ENCODE measurements at regions not wholly inside any gene's neighbourhood (a gene's known extent, or its start where the extent isn't known, plus 50 kb on each side); places are given as distances from the start of the nearest gene placed in this dataset.

- Histone ChIP-seq H3K56ac (ENCODE audit: extremely low read depth, insufficient read depth, low read length) (no peak overlapping the region), H2BK120ac (ENCODE audit: low read depth, low read length) (no peak overlapping the region), H3K4me2 (ENCODE audit: low read depth, low read length) (no peak overlapping the region), H4K5ac (ENCODE audit: low read depth, low read length) (no peak overlapping the region), H3K9ac (ENCODE audit: low read depth, low read length) (no peak overlapping the region), H3K9me3 (ENCODE audit: control insufficient read depth, insufficient read depth, low read length) (no peaks in the 10 kb centered on the region), H3K27ac (ENCODE audit: insufficient read depth, low read length) (no peak overlapping the region), H3K9me1 (ENCODE audit: insufficient read depth, low read length) (no peaks in the 10 kb centered on the region), H3K4ac (ENCODE audit: low read depth, low read length) (no peak overlapping the region), H2AK9ac (replicated peaks; ENCODE audit: low read depth, low read length, poor library complexity) (no peak overlapping the region), H3K27me3 (ENCODE audit: control insufficient read depth, insufficient read depth, low read length) (no peaks in the 10 kb centered on the region), H2AFZ (replicated peaks; ENCODE audit: low read length, poor library complexity) (no peak overlapping the region), H3K4me1 (ENCODE audit: control insufficient read depth, insufficient read depth, low read length) (no peaks in the 10 kb centered on the region), H3K18ac (ENCODE audit: low read depth, low read length) (no peak overlapping the region), H4K20me1 (ENCODE audit: insufficient read depth, low read length) (no peaks in the 10 kb centered on the region), H3K36me3 (ENCODE audit: control insufficient read depth, insufficient read depth, low read length) (no peaks in the 10 kb centered on the region), H3K23ac (ENCODE audit: low read depth, low read length) (no peak overlapping the region), H2AK5ac (ENCODE audit: low read depth, low read length) (no peak overlapping the region), H2BK5ac (ENCODE audit: low read depth, low read length, poor library complexity, severe bottlenecking) (no peak overlapping the region), H3K14ac (replicated peaks; ENCODE audit: low read depth, low read length) (no peak overlapping the region), H4K91ac (ENCODE audit: insufficient read depth, low read depth, low read length) (no peak overlapping the region), H3K79me1 (ENCODE audit: low read depth in 1 of 2, low read length in 2 of 2) (no peaks in the 10 kb centered on the region), H2BK15ac (ENCODE audit: low read depth, low read length) (no peak overlapping the region), H4K8ac (ENCODE audit: low read depth in 2 of 2, low read length in 2 of 2) (no peak overlapping the region), H2BK20ac (ENCODE audit: low read depth, low read length) (no peak overlapping the region), H3K4me3 (ENCODE audit: insufficient read depth, low read depth, low read length) (no peak overlapping the region)
- TF ChIP-seq RFX5 (IDR thresholded peaks at IDR 0.05; ENCODE audit: low read depth, low read length) (no peak), NFE2L2 (IDR thresholded peaks at IDR 0.05; ENCODE audit: low read depth, low read length) (no peak), BHLHE40 (IDR thresholded peaks at IDR 0.05; ENCODE audit: low read depth, low read length) (no peak), POLR2A (IDR thresholded peaks at IDR 0.05; ENCODE audit: low read depth, low read length) (no peak), CEBPB (IDR thresholded peaks at IDR 0.05; ENCODE audit: low read depth, low read length) (no peak), FOS (IDR thresholded peaks at IDR 0.05; ENCODE audit: low read depth, low read length) (no peak), ELK1 (IDR thresholded peaks at IDR 0.05; ENCODE audit: borderline replicate concordance, low read depth, low read length) (no peak), RCOR1 (IDR thresholded peaks at IDR 0.05; ENCODE audit: insufficient replicate concordance, low read length) (no peak), SMC3 (IDR thresholded peaks at IDR 0.05; ENCODE audit: low read depth, low read length) (no peak), MAZ (IDR thresholded peaks at IDR 0.05; ENCODE audit: borderline replicate concordance, low read depth, low read length) (no peak), MAFK (IDR thresholded peaks at IDR 0.05; ENCODE audit: low read depth, low read length) (no peak), MXI1 (IDR thresholded peaks at IDR 0.05; ENCODE audit: borderline replicate concordance, low read depth, low read length) (no peak), USF2 (IDR thresholded peaks at IDR 0.05; ENCODE audit: low read depth, low read length) (no peak), CHD1 (IDR thresholded peaks at IDR 0.05; ENCODE audit: low read depth, low read length) (no peak), RAD21 (IDR thresholded peaks at IDR 0.05; ENCODE audit: low read length) (no peak)
- TF ChIP-seq, protein P1, sequence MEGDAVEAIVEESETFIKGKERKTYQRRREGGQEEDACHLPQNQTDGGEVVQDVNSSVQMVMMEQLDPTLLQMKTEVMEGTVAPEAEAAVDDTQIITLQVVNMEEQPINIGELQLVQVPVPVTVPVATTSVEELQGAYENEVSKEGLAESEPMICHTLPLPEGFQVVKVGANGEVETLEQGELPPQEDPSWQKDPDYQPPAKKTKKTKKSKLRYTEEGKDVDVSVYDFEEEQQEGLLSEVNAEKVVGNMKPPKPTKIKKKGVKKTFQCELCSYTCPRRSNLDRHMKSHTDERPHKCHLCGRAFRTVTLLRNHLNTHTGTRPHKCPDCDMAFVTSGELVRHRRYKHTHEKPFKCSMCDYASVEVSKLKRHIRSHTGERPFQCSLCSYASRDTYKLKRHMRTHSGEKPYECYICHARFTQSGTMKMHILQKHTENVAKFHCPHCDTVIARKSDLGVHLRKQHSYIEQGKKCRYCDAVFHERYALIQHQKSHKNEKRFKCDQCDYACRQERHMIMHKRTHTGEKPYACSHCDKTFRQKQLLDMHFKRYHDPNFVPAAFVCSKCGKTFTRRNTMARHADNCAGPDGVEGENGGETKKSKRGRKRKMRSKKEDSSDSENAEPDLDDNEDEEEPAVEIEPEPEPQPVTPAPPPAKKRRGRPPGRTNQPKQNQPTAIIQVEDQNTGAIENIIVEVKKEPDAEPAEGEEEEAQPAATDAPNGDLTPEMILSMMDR (conservative IDR thresholded peaks at IDR 0.05; ENCODE audit: low read depth, low read length), result no peak
- CTCF ChIA-PET, result no interaction called here
- BruUV-seq (replicated peaks), result no TSS peak
- in situ Hi-C loops (cut with MboI; ENCODE audit: low sequenced_read_pairs), result no loop called here
- dilution Hi-C loops (cut with HindIII; ENCODE audit: low sequenced_read_pairs, unreplicated experiment), result no loop called here
- intact Hi-C loops (cut with micrococcal nuclease), result loop anchor here (10.0 kb wide), 1 partner anchor 231 kb away; no protein-coding TSS in a partner anchor
- no peak for ATAC-seq (ENCODE audit: low read depth)
- no peak for DNase-seq
- POLR2A ChIA-PET (ENCODE audit: unreplicated experiment), result no interaction called here
- WGBS, 2 experiments (ENCODE audit: extremely low coverage in 2 of 2, insufficient read length in 1 of 2), result 44% methylated on average over 3 of the region's 6 CpGs; no CpG with 5 or more reads in 1 of the 2 experiments
Measured at GRCh38 chr9:73916016-73916673, 581.0 kb upstream of the RORB start.

All from IMR-90 (cell line).